Astrocyte (in vitro differentiated cells and primary cell): ENCODE measurements at regions not wholly inside any gene's neighbourhood (a gene's known extent, or its start where the extent isn't known, plus 50 kb on each side); places are given as distances from the start of the nearest gene placed in this dataset.

Experiments
- DNase-seq: peaks from one replicate; pipeline ENCODE4 v3.0.0-alpha.2; 2010; ENCODE audit warnings: low read depth
- FAIRE-seq: peaks from 2 replicates; lab custom pipeline; 2011; peaks lifted over from hg19 to GRCh38; lab: Jason Lieb, UNC
- H2AFZ ChIP-seq: 2 replicates; pipeline ENCODE4 v1.6.0; 2012; ENCODE audit warnings: low read depth, low read length, inconsistent platforms
- H3K27ac ChIP-seq: 2 replicates; pipeline ENCODE4 v1.5.1; 2011; ENCODE audit warnings: low read depth, low read length, inconsistent platforms
- H3K27me3 ChIP-seq: 2 replicates; pipeline ENCODE4 v1.6.0; 2011; ENCODE audit warnings: low read length, inconsistent platforms; ENCODE audit not compliant: insufficient read depth
- H3K36me3 ChIP-seq: 2 replicates; pipeline ENCODE4 v1.5.1; 2011; ENCODE audit warnings: low read length, inconsistent platforms; ENCODE audit not compliant: insufficient read depth
- H3K4me1 ChIP-seq: 2 replicates; pipeline ENCODE4 v1.5.1; 2011; ENCODE audit warnings: low read length, inconsistent platforms; ENCODE audit not compliant: insufficient read depth
- H3K4me2 ChIP-seq: 2 replicates; pipeline ENCODE4 v1.6.0; 2012; ENCODE audit warnings: low read length, inconsistent platforms
- H3K4me3 ChIP-seq: 2 replicates; pipeline ENCODE4 v1.5.1; 2011; ENCODE audit warnings: low read depth, mild to moderate bottlenecking, low read length, inconsistent platforms; ENCODE audit not compliant: insufficient read depth
- H3K79me2 ChIP-seq: 2 replicates; pipeline ENCODE4 v1.6.0; 2012; ENCODE audit warnings: mild to moderate bottlenecking, low read length, inconsistent platforms; ENCODE audit not compliant: insufficient read depth
- H3K9ac ChIP-seq: 2 replicates; pipeline ENCODE4 v1.6.0; 2012; ENCODE audit warnings: mild to moderate bottlenecking, low read length, inconsistent platforms
- H3K9me3 ChIP-seq: 2 replicates; pipeline ENCODE4 v1.5.1; 2012; ENCODE audit warnings: low read depth, mild to moderate bottlenecking, low read length, inconsistent platforms; ENCODE audit not compliant: insufficient read depth
- H4K20me1 ChIP-seq: 2 replicates; pipeline ENCODE4 v1.6.0; 2012; ENCODE audit warnings: low read length, inconsistent platforms; ENCODE audit not compliant: insufficient read depth
- H3K27ac Mint-ChIP-seq: one replicate; pipeline ENCODE4 v1.8.0; 2021; ENCODE audit warnings: mild to moderate bottlenecking, mixed read lengths; ENCODE audit not compliant: unreplicated experiment
- H3K27me3 Mint-ChIP-seq: one replicate; pipeline ENCODE4 v1.8.0; 2021; ENCODE audit warnings: low read depth, mixed read lengths; ENCODE audit not compliant: unreplicated experiment
- H3K36me3 Mint-ChIP-seq: one replicate; pipeline ENCODE4 v1.8.0; 2021; ENCODE audit warnings: low read depth, mixed read lengths; ENCODE audit not compliant: unreplicated experiment
- H3K4me1 Mint-ChIP-seq: one replicate; pipeline ENCODE4 v1.8.0; 2021; ENCODE audit warnings: low read depth, mixed read lengths; ENCODE audit not compliant: unreplicated experiment
- H3K4me3 Mint-ChIP-seq: one replicate; pipeline ENCODE4 v1.8.0; 2021; ENCODE audit warnings: mild to moderate bottlenecking, moderate library complexity, mixed read lengths; ENCODE audit not compliant: unreplicated experiment
- H3K9me3 Mint-ChIP-seq: one replicate; pipeline ENCODE4 v1.8.0; 2021; ENCODE audit warnings: mild to moderate bottlenecking, mixed read lengths; ENCODE audit not compliant: unreplicated experiment
- EZH2 ChIP-seq: IDR thresholded peaks from 2 replicates; pipeline ENCODE4 v1.6.1; 2012; ENCODE audit warnings: mild to moderate bottlenecking, low read length, inconsistent platforms; ENCODE audit not compliant: insufficient read depth
- TF ChIP-seq, protein P1 (sequence below): IDR thresholded peaks from 2 replicates; pipeline ENCODE4 v1.5.1; 2011; ENCODE audit warnings: low read depth, mild to moderate bottlenecking, inconsistent platforms, low read length, moderate library complexity; ENCODE audit not compliant: insufficient read depth

DNA sequence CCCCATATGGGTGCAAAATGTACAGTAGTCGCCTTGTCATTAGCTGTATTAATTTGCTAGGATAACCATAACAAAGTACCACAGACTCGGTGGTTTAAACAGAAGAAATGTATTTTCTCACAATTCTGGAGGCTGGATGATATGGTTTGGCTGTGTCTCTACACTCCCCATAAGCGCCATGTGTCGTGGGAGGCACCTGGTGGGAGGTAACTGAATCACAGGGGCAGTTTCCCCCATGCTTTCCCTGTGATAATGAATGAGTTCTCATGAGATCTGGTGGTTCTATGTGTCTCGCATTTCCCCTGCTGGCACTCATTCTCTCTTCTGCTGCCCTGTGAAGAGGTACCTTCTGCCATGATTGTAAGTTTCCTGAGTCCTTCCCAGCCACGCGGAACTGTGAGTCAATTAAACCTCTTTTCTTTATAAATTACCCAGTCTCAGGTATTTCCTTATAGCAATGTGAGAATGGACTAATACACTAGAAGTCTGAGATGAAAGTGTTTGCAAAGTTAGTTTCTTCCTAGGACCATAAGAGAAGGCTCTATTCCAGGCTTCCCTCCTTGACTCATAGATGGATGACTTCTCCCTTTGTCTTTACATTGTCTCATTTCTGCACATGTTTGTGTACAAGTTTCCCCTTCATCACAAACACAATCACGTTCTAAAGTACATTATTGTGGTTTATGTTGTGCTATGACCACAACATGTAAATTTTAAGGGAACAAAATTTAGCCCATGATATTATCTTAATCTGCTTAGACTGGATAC lies 1442.6 kb downstream of the SUCLG1 start:
- no peak overlapping the region for H3K27ac ChIP-seq
- H3K4me1 Mint-ChIP-seq: peaks cover 2% of the 10 kb centered on the region
- FAIRE-seq (no peak), DNase-seq (no peak)
- H3K4me2 ChIP-seq: no peak overlapping the region
- H3K36me3 Mint-ChIP-seq: no peaks in the 10 kb centered on the region
- no peaks in the 10 kb centered on the region for H3K79me2 ChIP-seq
- H2AFZ ChIP-seq: no peak overlapping the region
- no peaks in the 10 kb centered on the region for H3K36me3 ChIP-seq
- no peak overlapping the region for H3K4me3 ChIP-seq
- H3K27ac Mint-ChIP-seq: no peak overlapping the region
- no peaks in the 10 kb centered on the region for H3K4me1 ChIP-seq
- no peaks in the 10 kb centered on the region for H3K27me3 ChIP-seq
- no peaks in the 10 kb centered on the region for H3K9me3 Mint-ChIP-seq
- no peak for TF ChIP-seq EZH2
- TF ChIP-seq, protein P1, sequence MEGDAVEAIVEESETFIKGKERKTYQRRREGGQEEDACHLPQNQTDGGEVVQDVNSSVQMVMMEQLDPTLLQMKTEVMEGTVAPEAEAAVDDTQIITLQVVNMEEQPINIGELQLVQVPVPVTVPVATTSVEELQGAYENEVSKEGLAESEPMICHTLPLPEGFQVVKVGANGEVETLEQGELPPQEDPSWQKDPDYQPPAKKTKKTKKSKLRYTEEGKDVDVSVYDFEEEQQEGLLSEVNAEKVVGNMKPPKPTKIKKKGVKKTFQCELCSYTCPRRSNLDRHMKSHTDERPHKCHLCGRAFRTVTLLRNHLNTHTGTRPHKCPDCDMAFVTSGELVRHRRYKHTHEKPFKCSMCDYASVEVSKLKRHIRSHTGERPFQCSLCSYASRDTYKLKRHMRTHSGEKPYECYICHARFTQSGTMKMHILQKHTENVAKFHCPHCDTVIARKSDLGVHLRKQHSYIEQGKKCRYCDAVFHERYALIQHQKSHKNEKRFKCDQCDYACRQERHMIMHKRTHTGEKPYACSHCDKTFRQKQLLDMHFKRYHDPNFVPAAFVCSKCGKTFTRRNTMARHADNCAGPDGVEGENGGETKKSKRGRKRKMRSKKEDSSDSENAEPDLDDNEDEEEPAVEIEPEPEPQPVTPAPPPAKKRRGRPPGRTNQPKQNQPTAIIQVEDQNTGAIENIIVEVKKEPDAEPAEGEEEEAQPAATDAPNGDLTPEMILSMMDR: no peak
- H3K9me3 ChIP-seq: no peaks in the 10 kb centered on the region
- no peak overlapping the region for H3K4me3 Mint-ChIP-seq
- H4K20me1 ChIP-seq: no peaks in the 10 kb centered on the region
- H3K9ac ChIP-seq: no peak overlapping the region
- no peaks in the 10 kb centered on the region for H3K27me3 Mint-ChIP-seq

- H3K36me3 Mint-ChIP-seq: no peaks in the 10 kb centered on the region
- H2AFZ ChIP-seq: no peak overlapping the region
- no peaks in the 10 kb centered on the region for H4K20me1 ChIP-seq
- peaks cover 3% of the 10 kb centered on the region for H3K9me3 Mint-ChIP-seq
- no peaks in the 10 kb centered on the region for H3K79me2 ChIP-seq
- H3K27ac ChIP-seq: no peak overlapping the region
- no peak overlapping the region for H3K4me3 ChIP-seq
- FAIRE-seq: no peak
- H3K9ac ChIP-seq: no peak overlapping the region
- H3K27me3 Mint-ChIP-seq: no peaks in the 10 kb centered on the region
- no peaks in the 10 kb centered on the region for H3K4me1 ChIP-seq
- H3K4me1 Mint-ChIP-seq: peaks cover 5% of the 10 kb centered on the region
- H3K27me3 ChIP-seq: no peaks in the 10 kb centered on the region
- TF ChIP-seq, protein P1: no peak
- no peak for TF ChIP-seq EZH2
- H3K27ac Mint-ChIP-seq: no peak overlapping the region
- H3K4me2 ChIP-seq: no peak overlapping the region
- H3K9me3 ChIP-seq: no peaks in the 10 kb centered on the region
- no peaks in the 10 kb centered on the region for H3K36me3 ChIP-seq
- no peak for DNase-seq
- no peak overlapping the region for H3K4me3 Mint-ChIP-seq
Measured at GRCh38 chr2:83015900-83016299, 1443.2 kb downstream of the SUCLG1 start.

DNA sequence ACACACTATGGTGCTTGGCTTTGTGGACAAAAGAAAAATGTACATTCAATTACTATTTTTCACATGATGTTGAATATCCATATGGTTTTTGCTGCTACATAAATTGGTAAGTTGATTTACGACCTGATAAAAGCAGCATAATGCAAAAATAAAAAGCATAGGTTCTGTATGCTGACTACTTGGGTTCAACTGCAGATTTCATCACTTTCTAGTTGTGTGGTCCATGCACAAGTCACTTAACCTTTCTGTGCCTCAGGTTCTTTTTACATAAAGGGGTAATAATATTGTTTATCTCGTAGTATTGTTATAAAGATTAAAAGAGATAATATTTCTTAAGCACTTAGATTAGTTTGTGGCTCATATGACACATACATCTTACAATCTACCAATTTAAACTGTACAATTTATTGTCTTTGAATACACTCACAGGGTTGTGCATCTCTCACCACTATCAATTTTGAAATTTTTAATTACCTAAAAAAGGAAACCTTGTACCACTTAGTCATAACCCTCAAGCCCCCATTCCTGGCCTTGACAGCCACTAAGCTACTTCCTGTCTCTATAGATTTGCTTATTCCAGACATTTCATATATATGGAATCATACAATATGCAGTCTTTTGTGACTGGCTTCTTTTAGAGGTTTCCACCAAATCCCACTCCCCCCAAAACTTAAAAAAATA lies 1443.9 kb downstream of the SUCLG1 start:
- DNase-seq (no peak), FAIRE-seq (no peak)
- Histone ChIP-seq H3K4me3 (no peak overlapping the region), H3K27ac (no peak overlapping the region), H3K79me2 (no peaks in the 10 kb centered on the region), H4K20me1 (no peaks in the 10 kb centered on the region), H3K36me3 (no peaks in the 10 kb centered on the region), H3K4me1 (no peaks in the 10 kb centered on the region), H3K9ac (no peak overlapping the region), H2AFZ (no peak overlapping the region), H3K27me3 (no peaks in the 10 kb centered on the region), H3K4me2 (no peak overlapping the region), H3K9me3 (no peaks in the 10 kb centered on the region)
- Mint-ChIP-seq H3K4me1 (peaks cover 5% of the 10 kb centered on the region), H3K4me3 (no peak overlapping the region), H3K27ac (no peak overlapping the region), H3K27me3 (no peaks in the 10 kb centered on the region), H3K9me3 (peaks cover 3% of the 10 kb centered on the region), H3K36me3 (no peaks in the 10 kb centered on the region)
- TF ChIP-seq, protein P1: no peak
- TF ChIP-seq EZH2: no peak
